ENCODE measurements at regions not wholly inside any gene's neighbourhood (a gene's known extent, or its start where the extent isn't known, plus 50 kb on each side); places are given as distances from the start of the nearest gene placed in this dataset.
A peak's percentile ranks its signal among the peaks of the same experiment; 100 is the strongest.

GRCh38 chr2:195017890-195018289, 639.1 kb upstream of the SLC39A10 start:
- H3K9me3 ChIP-seq (ENCODE audit: control insufficient read depth in 1 of 2, insufficient read depth in 1 of 2, low read depth in 1 of 2, low read length in 2 of 2): no peaks in the 10 kb centered on the region
- ChIA-PET RAD21 (ENCODE audit: low non-redundant PET in 1 of 2, low total read pairs in 2 of 2, uncharacterized antibody in 2 of 2, unreplicated experiment in 2 of 2) (no interaction called here), POLR2A (no interaction called here), CTCF (no interaction called here)
- TF ChIP-seq EZH2phosphoT487 (IDR thresholded peaks at IDR 0.05; ENCODE audit: borderline replicate concordance) (no peak), JUND (IDR thresholded peaks at IDR 0.05) (no peak), SIN3A (IDR thresholded peaks at IDR 0.05; ENCODE audit: low read depth) (no peak), EGR1 (IDR thresholded peaks at IDR 0.05; ENCODE audit: low read depth) (no peak), ELF1 (IDR thresholded peaks at IDR 0.05; ENCODE audit: borderline replicate concordance, low read depth) (no peak), SRF (IDR thresholded peaks at IDR 0.05; ENCODE audit: low read depth) (no peak), ZFX (IDR thresholded peaks at IDR 0.05) (no peak), FOSL1 (IDR thresholded peaks at IDR 0.05; ENCODE audit: low read depth) (no peak), POLR2AphosphoS5 (IDR thresholded peaks at IDR 0.05; ENCODE audit: low read depth, low read length) (no peak), SP1 (IDR thresholded peaks at IDR 0.05; ENCODE audit: low read depth) (no peak), CBX3 (IDR thresholded peaks at IDR 0.05; ENCODE audit: low read depth) (no peak), TCF7L2 (IDR thresholded peaks at IDR 0.05; ENCODE audit: borderline replicate concordance, extremely low read depth, insufficient read depth, insufficient read length) (no peak), CEBPB (IDR thresholded peaks at IDR 0.05; ENCODE audit: low read depth) (no peak), ATF3 (IDR thresholded peaks at IDR 0.05) (no peak), YY1 (IDR thresholded peaks at IDR 0.05; ENCODE audit: extremely low read depth, insufficient replicate concordance, low read depth, low read length) (no peak), RAD21 (IDR thresholded peaks at IDR 0.05; ENCODE audit: low read depth) (no peak), EZH2 (IDR thresholded peaks at IDR 0.05) (no peak)
- TF ChIP-seq, protein P1, sequence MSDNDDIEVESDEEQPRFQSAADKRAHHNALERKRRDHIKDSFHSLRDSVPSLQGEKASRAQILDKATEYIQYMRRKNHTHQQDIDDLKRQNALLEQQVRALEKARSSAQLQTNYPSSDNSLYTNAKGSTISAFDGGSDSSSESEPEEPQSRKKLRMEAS (IDR thresholded peaks at IDR 0.05): no peak
- TF ChIP-seq, protein P2, sequence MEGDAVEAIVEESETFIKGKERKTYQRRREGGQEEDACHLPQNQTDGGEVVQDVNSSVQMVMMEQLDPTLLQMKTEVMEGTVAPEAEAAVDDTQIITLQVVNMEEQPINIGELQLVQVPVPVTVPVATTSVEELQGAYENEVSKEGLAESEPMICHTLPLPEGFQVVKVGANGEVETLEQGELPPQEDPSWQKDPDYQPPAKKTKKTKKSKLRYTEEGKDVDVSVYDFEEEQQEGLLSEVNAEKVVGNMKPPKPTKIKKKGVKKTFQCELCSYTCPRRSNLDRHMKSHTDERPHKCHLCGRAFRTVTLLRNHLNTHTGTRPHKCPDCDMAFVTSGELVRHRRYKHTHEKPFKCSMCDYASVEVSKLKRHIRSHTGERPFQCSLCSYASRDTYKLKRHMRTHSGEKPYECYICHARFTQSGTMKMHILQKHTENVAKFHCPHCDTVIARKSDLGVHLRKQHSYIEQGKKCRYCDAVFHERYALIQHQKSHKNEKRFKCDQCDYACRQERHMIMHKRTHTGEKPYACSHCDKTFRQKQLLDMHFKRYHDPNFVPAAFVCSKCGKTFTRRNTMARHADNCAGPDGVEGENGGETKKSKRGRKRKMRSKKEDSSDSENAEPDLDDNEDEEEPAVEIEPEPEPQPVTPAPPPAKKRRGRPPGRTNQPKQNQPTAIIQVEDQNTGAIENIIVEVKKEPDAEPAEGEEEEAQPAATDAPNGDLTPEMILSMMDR (IDR thresholded peaks at IDR 0.05 in 2 of 3, conservative IDR thresholded peaks at IDR 0.05 in 1 of 3; ENCODE audit: borderline replicate concordance in 1 of 3, insufficient read depth in 1 of 3, low read depth in 2 of 3, low read length in 2 of 3): no peak
- TF ChIP-seq, protein P3, sequence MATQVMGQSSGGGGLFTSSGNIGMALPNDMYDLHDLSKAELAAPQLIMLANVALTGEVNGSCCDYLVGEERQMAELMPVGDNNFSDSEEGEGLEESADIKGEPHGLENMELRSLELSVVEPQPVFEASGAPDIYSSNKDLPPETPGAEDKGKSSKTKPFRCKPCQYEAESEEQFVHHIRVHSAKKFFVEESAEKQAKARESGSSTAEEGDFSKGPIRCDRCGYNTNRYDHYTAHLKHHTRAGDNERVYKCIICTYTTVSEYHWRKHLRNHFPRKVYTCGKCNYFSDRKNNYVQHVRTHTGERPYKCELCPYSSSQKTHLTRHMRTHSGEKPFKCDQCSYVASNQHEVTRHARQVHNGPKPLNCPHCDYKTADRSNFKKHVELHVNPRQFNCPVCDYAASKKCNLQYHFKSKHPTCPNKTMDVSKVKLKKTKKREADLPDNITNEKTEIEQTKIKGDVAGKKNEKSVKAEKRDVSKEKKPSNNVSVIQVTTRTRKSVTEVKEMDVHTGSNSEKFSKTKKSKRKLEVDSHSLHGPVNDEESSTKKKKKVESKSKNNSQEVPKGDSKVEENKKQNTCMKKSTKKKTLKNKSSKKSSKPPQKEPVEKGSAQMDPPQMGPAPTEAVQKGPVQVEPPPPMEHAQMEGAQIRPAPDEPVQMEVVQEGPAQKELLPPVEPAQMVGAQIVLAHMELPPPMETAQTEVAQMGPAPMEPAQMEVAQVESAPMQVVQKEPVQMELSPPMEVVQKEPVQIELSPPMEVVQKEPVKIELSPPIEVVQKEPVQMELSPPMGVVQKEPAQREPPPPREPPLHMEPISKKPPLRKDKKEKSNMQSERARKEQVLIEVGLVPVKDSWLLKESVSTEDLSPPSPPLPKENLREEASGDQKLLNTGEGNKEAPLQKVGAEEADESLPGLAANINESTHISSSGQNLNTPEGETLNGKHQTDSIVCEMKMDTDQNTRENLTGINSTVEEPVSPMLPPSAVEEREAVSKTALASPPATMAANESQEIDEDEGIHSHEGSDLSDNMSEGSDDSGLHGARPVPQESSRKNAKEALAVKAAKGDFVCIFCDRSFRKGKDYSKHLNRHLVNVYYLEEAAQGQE (IDR thresholded peaks at IDR 0.05; ENCODE audit: low read depth): no peak
- H2AFZ ChIP-seq (ENCODE audit: low read depth, low read length, poor library complexity, severe bottlenecking): no peak overlapping the region
- ATAC-seq: 0 out of 2 replicates have a peak, but pooled peaks have one; percentile 36
- no peak for DNase-seq (ENCODE audit: low read depth, low spot score)
- no peaks in the 10 kb centered on the region for H3K27me3 ChIP-seq (ENCODE audit: insufficient read depth, low read length)
- intact Hi-C loops (cut with micrococcal nuclease): no loop called here
- H4K20me1 ChIP-seq (ENCODE audit: insufficient read depth): no peaks in the 10 kb centered on the region
- H3K27ac ChIP-seq (ENCODE audit: low read depth, low read length): no peak overlapping the region
- H3K4me1 ChIP-seq (ENCODE audit: control insufficient read depth in 1 of 2, insufficient read depth in 2 of 2, low read length in 2 of 2): no peaks in the 10 kb centered on the region
- H3K4me2 ChIP-seq (ENCODE audit: low read length): no peak overlapping the region
- H3K4me3 ChIP-seq (replicated peaks in 1 of 2; ENCODE audit: low read depth in 1 of 2, low read length in 2 of 2): no peak overlapping the region
- no peak overlapping the region for H3K9ac ChIP-seq (ENCODE audit: low read length)
- H3K79me2 ChIP-seq (ENCODE audit: insufficient read depth, low read length): no peaks in the 10 kb centered on the region
- no peaks in the 10 kb centered on the region for H3K36me3 ChIP-seq (ENCODE audit: control insufficient read depth in 1 of 2, insufficient read depth in 2 of 2, low read length in 2 of 2)
- H3K9me2 ChIP-seq (ENCODE audit: insufficient read depth): no peaks in the 10 kb centered on the region
- no TSS peak for BruUV-seq (replicated peaks)

Data from HCT116 (cell line).